BE2C (cell line): ENCODE measurements at regions not wholly inside any gene's neighbourhood (a gene's known extent, or its start where the extent isn't known, plus 50 kb on each side); places are given as distances from the start of the nearest gene placed in this dataset.

Experiments
- DNase-seq: peaks from one replicate; pipeline ENCODE4 v3.0.0-alpha.2; 2020
- H3K27me3 ChIP-seq: fragments of 250-450 bp; sonication (Bioruptor Pico); 2 replicates; pipeline ENCODE4 v1.5.1; 2020; ENCODE audit warnings: mild to moderate bottlenecking
- H3K36me3 ChIP-seq: fragments of 250-450 bp; sonication (Bioruptor Pico); 2 replicates; pipeline ENCODE4 v1.5.1; 2020; ENCODE audit warnings: mild to moderate bottlenecking
- H3K4me1 ChIP-seq: fragments of 250-450 bp; sonication (Bioruptor Pico); 2 replicates; pipeline ENCODE4 v1.5.1; 2020
- H3K4me3 ChIP-seq: 2 replicates; pipeline ENCODE4 v1.5.1; 2011; ENCODE audit warnings: low read depth, low read length
- H3K9me3 ChIP-seq: fragments of 250-450 bp; sonication (Bioruptor Pico); 2 replicates; pipeline ENCODE4 v1.5.1; 2020
- TF ChIP-seq, protein P1 (sequence below): IDR thresholded peaks from 2 replicates; pipeline ENCODE4 v1.5.1; 2012; ENCODE audit warnings: mild to moderate bottlenecking, low read depth, low read length

DNA sequence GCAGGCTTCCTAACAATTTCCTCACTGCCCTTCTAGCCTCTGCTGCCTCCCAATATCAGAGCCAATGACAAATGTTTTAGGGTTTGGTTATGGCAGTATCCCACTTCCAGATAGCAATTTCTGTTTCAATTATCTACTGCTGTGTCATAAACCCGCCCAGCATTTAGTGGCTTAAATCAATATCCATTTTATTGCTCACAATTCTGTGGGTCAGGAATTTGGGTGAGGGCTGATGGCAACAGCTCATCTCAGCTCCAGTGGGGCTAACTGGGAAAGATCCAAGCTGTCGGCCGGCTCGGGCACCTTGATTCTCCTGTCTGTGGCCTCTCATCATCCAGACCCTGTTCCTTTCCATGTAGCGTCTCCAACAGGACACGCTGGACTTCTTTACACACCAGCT lies 85.3 kb upstream of the GOLGA8J start:
- H3K4me1 ChIP-seq: no peaks in the 10 kb centered on the region
- no peak overlapping the region for H3K4me3 ChIP-seq
- no peaks in the 10 kb centered on the region for H3K36me3 ChIP-seq
- peaks cover 3% of the 10 kb centered on the region; the same call in 1 of the 2 replicates for H3K27me3 ChIP-seq
- TF ChIP-seq, protein P1, sequence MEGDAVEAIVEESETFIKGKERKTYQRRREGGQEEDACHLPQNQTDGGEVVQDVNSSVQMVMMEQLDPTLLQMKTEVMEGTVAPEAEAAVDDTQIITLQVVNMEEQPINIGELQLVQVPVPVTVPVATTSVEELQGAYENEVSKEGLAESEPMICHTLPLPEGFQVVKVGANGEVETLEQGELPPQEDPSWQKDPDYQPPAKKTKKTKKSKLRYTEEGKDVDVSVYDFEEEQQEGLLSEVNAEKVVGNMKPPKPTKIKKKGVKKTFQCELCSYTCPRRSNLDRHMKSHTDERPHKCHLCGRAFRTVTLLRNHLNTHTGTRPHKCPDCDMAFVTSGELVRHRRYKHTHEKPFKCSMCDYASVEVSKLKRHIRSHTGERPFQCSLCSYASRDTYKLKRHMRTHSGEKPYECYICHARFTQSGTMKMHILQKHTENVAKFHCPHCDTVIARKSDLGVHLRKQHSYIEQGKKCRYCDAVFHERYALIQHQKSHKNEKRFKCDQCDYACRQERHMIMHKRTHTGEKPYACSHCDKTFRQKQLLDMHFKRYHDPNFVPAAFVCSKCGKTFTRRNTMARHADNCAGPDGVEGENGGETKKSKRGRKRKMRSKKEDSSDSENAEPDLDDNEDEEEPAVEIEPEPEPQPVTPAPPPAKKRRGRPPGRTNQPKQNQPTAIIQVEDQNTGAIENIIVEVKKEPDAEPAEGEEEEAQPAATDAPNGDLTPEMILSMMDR: no peak
- H3K9me3 ChIP-seq: no peaks in the 10 kb centered on the region
- DNase-seq: no peak

DNA sequence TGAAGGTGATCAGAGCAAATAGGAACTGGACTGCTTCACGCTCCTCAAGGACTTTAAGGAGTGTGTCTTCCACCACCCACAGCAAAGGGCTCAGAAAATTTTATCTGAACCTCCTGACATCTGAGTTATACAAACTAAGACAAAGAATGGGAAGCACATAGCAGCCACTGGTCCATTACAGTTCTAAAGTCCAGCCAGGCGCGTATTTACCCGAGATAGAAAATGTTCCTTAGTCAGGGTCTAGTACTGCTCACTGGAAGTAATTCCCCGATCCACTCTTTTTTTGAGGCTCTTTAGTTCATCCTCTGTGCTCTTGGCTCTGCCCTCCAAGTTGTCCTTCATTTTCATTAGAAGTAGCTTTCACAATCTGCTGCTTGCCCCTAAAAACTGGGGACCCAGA lies 88.5 kb upstream of the GOLGA8J start:
- Histone ChIP-seq H3K4me1 (no peaks in the 10 kb centered on the region), H3K4me3 (no peak overlapping the region), H3K36me3 (no peaks in the 10 kb centered on the region), H3K27me3 (peaks cover 3% of the 10 kb centered on the region; the same call in 1 of the 2 replicates), H3K9me3 (no peaks in the 10 kb centered on the region)
- TF ChIP-seq, protein P1: no peak
- DNase-seq: no peak

DNA sequence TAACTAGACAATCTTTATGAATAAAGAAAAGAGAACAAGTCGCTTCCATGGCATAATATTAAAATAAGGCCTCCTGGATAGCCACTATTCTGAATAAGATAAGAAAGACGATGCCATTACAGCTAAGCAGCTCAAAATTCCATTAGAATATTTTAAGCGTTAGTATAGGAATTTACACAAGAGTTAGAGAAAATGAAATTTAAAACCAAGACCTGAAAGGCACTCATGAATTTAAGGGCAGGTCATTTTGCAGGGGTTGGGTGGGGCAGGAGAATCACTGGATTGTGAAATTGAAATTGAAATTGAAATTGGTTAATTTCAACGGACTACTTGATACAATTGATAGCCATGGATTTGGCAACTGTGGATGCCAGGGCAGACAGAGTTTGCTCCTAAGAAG lies 91.8 kb upstream of the GOLGA8J start:
- DNase-seq: no peak
- TF ChIP-seq, protein P1: no peak
- peaks cover 3% of the 10 kb centered on the region; the same call in 1 of the 2 replicates for H3K27me3 ChIP-seq
- no peak overlapping the region for H3K4me3 ChIP-seq
- no peaks in the 10 kb centered on the region for H3K36me3 ChIP-seq
- H3K9me3 ChIP-seq: no peaks in the 10 kb centered on the region
- H3K4me1 ChIP-seq: no peaks in the 10 kb centered on the region

DNA sequence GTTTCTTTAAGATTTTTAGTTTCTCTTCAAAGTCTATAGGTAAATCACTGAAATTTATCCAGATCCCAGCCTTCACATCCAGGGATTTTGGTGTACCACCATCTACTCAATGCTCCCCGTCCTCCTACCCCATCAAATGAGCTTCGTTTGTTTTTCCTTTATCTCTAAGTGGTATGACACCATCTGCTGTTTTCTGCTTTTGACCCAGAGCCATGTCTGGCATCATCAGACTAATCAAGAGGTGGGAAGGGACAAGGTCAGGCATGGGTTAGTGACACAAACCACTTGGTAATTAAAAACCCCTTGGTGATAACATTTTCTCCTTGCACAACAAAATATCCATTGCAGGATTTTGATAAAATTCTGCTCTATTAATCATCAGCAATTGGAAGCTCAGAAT lies 92.7 kb upstream of the GOLGA8J start:
- peaks cover 3% of the 10 kb centered on the region; the same call in 1 of the 2 replicates for H3K27me3 ChIP-seq
- H3K36me3 ChIP-seq: no peaks in the 10 kb centered on the region
- H3K4me1 ChIP-seq: no peaks in the 10 kb centered on the region
- H3K4me3 ChIP-seq: no peak overlapping the region
- TF ChIP-seq, protein P1: no peak
- no peak for DNase-seq
- no peaks in the 10 kb centered on the region for H3K9me3 ChIP-seq

GRCh38 chr15:29988701-29989100 lies 94.1 kb upstream of the GOLGA8J start:
- H3K9me3 ChIP-seq: no peaks in the 10 kb centered on the region
- TF ChIP-seq, protein P1: no peak
- H3K36me3 ChIP-seq: no peaks in the 10 kb centered on the region
- H3K4me3 ChIP-seq: no peak overlapping the region
- H3K4me1 ChIP-seq: no peaks in the 10 kb centered on the region
- peaks cover 3% of the 10 kb centered on the region; the same call in 1 of the 2 replicates for H3K27me3 ChIP-seq
- no peak for DNase-seq

- TF ChIP-seq, protein P1: no peak
- no peak for DNase-seq
Measured at GRCh38 chr15:29986946-29987345, 95.8 kb upstream of the GOLGA8J start.

More at GRCh38 chr15:29986946-29987345, 95.8 kb upstream of the GOLGA8J start:
- no peaks in the 10 kb centered on the region for H3K36me3 ChIP-seq
- no peaks in the 10 kb centered on the region for H3K4me1 ChIP-seq
- H3K9me3 ChIP-seq: no peaks in the 10 kb centered on the region
- peaks cover 3% of the 10 kb centered on the region; the same call in 1 of the 2 replicates for H3K27me3 ChIP-seq
- no peak overlapping the region for H3K4me3 ChIP-seq
